HG02763 (cell line): ENCODE measurements at regions not wholly inside any gene's neighbourhood (a gene's known extent, or its start where the extent isn't known, plus 50 kb on each side); places are given as distances from the start of the nearest gene placed in this dataset.

Experiments
- ATAC-seq: cut with Tn5 transposase; IDR thresholded peaks from one replicate; pipeline ENCODE4 v1.9.1; 2021; ENCODE audit warnings: mild to moderate bottlenecking, moderate library complexity; ENCODE audit not compliant: unreplicated experiment

- no peak for ATAC-seq
Measured at GRCh38 chr19:29292153-29292552, 79.2 kb upstream of the UQCRFS1 start.

GRCh38 chr19:29292562-29292961 is 79.6 kb upstream of the UQCRFS1 start:
- no peak for ATAC-seq

GRCh38 chr19:29293292-29293691 is 80.3 kb upstream of the UQCRFS1 start:
- ATAC-seq = no peak

- no peak for ATAC-seq
Measured at GRCh38 chr19:29293736-29294342, 80.9 kb upstream of the UQCRFS1 start.

- ATAC-seq = no peak
Measured at GRCh38 chr19:29294343-29294811, 81.4 kb upstream of the UQCRFS1 start.

- no peak for ATAC-seq
Measured at GRCh38 chr19:29295285-29295684, 82.3 kb upstream of the UQCRFS1 start.

GRCh38 chr19:29297381-29297780 is 84.4 kb upstream of the UQCRFS1 start:
- no peak for ATAC-seq

GRCh38 chr19:29299416-29300380 is 86.7 kb upstream of the UQCRFS1 start:
- no peak for ATAC-seq

- no peak for ATAC-seq
Measured at GRCh38 chr19:29302002-29302928, 89.3 kb upstream of the UQCRFS1 start.

GRCh38 chr19:29303069-29303718 is 90.2 kb upstream of the UQCRFS1 start:
- ATAC-seq = no peak

- no peak for ATAC-seq
Measured at GRCh38 chr19:29303719-29304090, 90.8 kb upstream of the UQCRFS1 start.

- no peak for ATAC-seq
Measured at GRCh38 chr19:29305268-29305667, 92.3 kb upstream of the UQCRFS1 start.

- no peak for ATAC-seq
Measured at GRCh38 chr19:29308977-29309590, 96.1 kb upstream of the UQCRFS1 start.

- no peak for ATAC-seq
Measured at GRCh38 chr19:29309637-29310036, 96.7 kb upstream of the UQCRFS1 start.

GRCh38 chr19:29311191-29311790 is 98.3 kb upstream of the UQCRFS1 start:
- ATAC-seq = no peak

- no peak for ATAC-seq
Measured at GRCh38 chr19:29315556-29316190, 102.7 kb upstream of the UQCRFS1 start.

GRCh38 chr19:29318581-29318980 is 105.6 kb upstream of the UQCRFS1 start:
- ATAC-seq = no peak

- ATAC-seq = no peak
Measured at GRCh38 chr19:29320086-29320485, 107.1 kb upstream of the UQCRFS1 start.

GRCh38 chr19:29320618-29321017 is 107.7 kb upstream of the UQCRFS1 start:
- no peak for ATAC-seq
